GM06990 (cell line): ENCODE measurements at regions not wholly inside any gene's neighbourhood (a gene's known extent, or its start where the extent isn't known, plus 50 kb on each side); places are given as distances from the start of the nearest gene placed in this dataset.

Experiments used
- DNase-seq: peaks from one replicate; pipeline ENCODE4 v3.0.0-alpha.2; 2011; ENCODE audit not compliant: insufficient read length; ENCODE audit errors: extremely low read depth
- H3K27me3 ChIP-seq: replicated peaks from 2 replicates; pipeline ENCODE4 v1.6.0; 2011; ENCODE audit warnings: low read length; ENCODE audit not compliant: control insufficient read depth, insufficient read depth
- H3K36me3 ChIP-seq: 2 replicates; pipeline ENCODE4 v1.5.1; 2011; ENCODE audit warnings: low read length; ENCODE audit not compliant: control insufficient read depth, insufficient read depth
- H3K4me3 ChIP-seq: replicated peaks from 2 replicates; pipeline ENCODE4 v1.5.1; 2011; ENCODE audit warnings: low read depth, mild to moderate bottlenecking, control low read depth, low read length
- TF ChIP-seq, protein P1 (sequence below): IDR thresholded peaks from 2 replicates; pipeline ENCODE4 v1.5.1; 2011; ENCODE audit warnings: low read length, control low read depth, mild to moderate bottlenecking, inconsistent platforms; ENCODE audit not compliant: insufficient read depth, poor library complexity, severe bottlenecking

DNA sequence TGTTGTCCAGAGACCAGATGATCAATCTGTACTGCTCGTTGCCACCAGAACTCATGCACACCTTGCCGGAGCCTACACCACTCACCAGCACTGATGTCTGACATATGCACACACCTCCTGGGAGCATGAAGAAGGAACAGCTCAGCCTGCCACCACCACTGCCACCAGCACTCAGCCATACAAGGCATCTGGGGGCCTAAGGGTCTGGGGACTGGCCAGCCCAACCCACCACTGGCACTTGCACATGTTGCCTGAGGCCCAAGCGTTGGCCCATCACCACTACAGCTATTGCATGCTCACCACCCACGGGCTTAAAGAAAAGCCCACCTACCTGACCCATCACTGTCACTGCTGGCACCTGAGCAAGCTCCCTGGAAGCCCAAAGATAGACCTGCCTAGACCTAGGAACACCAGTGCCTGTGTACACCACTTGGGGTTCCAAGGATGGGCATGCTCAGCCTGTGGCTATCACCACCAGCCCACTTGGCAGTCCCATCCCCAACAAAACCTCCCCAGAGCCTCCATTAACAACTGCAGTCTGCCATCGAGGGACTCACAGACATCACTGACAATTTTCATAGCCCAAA lies 174.3 kb upstream of the GRID2 start:
- H3K36me3 ChIP-seq, result no peaks in the 10 kb centered on the region
- no peak for DNase-seq
- no peaks in the 10 kb centered on the region for H3K27me3 ChIP-seq
- no peak overlapping the region for H3K4me3 ChIP-seq
- TF ChIP-seq, protein P1, sequence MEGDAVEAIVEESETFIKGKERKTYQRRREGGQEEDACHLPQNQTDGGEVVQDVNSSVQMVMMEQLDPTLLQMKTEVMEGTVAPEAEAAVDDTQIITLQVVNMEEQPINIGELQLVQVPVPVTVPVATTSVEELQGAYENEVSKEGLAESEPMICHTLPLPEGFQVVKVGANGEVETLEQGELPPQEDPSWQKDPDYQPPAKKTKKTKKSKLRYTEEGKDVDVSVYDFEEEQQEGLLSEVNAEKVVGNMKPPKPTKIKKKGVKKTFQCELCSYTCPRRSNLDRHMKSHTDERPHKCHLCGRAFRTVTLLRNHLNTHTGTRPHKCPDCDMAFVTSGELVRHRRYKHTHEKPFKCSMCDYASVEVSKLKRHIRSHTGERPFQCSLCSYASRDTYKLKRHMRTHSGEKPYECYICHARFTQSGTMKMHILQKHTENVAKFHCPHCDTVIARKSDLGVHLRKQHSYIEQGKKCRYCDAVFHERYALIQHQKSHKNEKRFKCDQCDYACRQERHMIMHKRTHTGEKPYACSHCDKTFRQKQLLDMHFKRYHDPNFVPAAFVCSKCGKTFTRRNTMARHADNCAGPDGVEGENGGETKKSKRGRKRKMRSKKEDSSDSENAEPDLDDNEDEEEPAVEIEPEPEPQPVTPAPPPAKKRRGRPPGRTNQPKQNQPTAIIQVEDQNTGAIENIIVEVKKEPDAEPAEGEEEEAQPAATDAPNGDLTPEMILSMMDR, result no peak

DNA sequence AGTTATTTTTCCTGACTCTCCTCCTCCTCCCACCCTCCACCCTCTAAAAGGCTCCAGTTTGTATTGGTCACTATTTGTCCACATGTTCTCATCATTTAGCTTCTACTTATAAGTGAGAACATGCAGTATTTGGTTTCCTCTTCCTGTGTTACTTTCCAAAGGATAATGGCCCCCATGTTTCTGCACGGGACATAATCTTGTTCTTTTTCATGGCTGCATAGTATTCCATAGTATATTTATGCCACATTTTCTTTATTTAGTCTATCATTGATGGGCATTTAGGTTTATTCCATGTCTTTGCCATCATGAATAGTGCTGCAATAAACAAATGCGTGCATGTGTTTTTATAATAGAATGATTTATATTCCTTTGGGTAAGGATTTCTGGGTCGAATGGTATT lies 167.3 kb upstream of the GRID2 start:
- no peaks in the 10 kb centered on the region for H3K27me3 ChIP-seq
- DNase-seq, result no peak
- H3K4me3 ChIP-seq, result no peak overlapping the region
- no peaks in the 10 kb centered on the region for H3K36me3 ChIP-seq
- TF ChIP-seq, protein P1, result no peak

DNA sequence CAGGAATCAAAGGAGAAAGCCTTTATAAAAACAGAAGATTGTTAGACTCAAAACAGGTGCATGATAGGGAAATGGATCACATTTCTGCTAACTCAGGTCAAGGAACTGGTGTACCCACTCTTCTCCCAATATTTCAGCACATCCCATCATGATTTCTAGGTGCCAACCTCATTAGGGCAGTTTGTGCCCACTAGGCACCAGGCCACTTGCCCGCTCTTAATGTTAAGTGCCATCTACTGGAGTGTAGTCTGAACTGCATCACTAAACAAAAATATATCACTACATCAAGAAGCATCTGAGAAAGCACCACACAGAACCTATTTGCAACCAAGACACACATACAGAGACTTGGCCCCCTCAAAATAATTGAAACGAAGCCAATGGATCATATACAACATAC lies 140.4 kb upstream of the GRID2 start:
- DNase-seq, result no peak
- H3K4me3 ChIP-seq, result no peak overlapping the region
- no peaks in the 10 kb centered on the region for H3K27me3 ChIP-seq
- TF ChIP-seq, protein P1, result peak; percentile 24
- no peaks in the 10 kb centered on the region for H3K36me3 ChIP-seq

DNA sequence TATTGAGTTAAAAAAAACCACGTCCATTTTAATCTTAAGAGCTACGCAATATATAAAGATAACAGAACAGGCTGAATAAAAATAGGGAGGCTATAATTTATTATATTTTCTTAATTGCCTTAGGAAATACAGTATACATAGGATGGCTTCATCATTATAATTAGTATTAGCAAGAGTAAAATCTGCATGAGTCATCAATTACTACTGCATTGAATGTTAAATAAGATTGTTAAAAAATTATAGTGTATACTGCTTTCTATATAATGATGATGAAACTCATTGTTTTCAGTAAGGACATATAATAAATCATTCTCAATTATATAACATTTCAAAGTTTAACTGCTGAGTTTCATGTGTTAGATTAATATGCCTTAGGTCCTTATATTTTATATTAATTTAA lies 133.4 kb upstream of the GRID2 start:
- TF ChIP-seq, protein P1, result no peak

DNA sequence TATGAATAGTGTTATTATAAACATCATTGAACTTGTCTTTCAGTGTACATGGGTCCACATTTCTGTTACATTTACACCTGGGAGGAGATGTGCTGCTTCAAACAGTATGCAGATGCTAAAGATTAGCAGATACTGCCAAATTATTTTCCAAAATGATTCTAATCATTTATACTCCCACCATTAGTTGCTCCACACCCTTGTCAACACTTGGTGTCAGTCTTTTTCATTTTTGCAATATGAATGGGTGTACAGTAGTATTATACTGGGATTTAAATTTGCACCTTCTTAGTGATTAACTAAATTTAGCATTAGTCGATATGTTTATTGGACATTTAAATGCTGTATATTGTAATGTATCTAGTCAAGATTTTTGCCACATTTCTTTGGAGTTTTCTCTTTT lies 131.6 kb upstream of the GRID2 start:
- no peak overlapping the region for H3K4me3 ChIP-seq
- no peak for DNase-seq
- H3K27me3 ChIP-seq, result no peaks in the 10 kb centered on the region
- TF ChIP-seq, protein P1, result no peak
- no peaks in the 10 kb centered on the region for H3K36me3 ChIP-seq

More for the DNA sequence above, 133.4 kb upstream of the GRID2 start:
- Histone ChIP-seq H3K27me3 (no peaks in the 10 kb centered on the region), H3K4me3 (no peak overlapping the region), H3K36me3 (no peaks in the 10 kb centered on the region)
- DNase-seq, result no peak

DNA sequence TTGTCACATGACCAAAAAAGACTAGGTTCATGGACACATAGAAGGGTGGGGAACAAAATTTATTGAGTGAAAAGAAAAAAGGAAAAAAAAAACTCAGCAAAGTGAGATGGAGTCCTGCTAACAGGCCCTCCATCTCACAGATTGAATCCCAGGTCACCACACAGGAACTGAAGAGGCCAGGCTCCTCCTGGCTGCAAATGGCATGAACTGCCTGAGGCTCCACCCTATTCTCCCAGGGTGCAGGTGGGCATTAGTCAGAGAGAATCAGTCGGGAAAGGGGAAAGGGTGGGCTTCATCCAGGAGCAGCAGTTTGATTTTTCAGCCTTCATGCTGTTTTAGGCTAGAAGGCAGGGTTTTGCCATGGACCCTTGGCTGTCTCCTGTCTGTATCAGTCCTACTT lies 128.5 kb upstream of the GRID2 start:
- TF ChIP-seq, protein P1, result no peak
- H3K36me3 ChIP-seq, result no peaks in the 10 kb centered on the region
- no peaks in the 10 kb centered on the region for H3K27me3 ChIP-seq
- DNase-seq, result no peak
- H3K4me3 ChIP-seq, result no peak overlapping the region
